Neural progenitor cell (in vitro differentiated cells): ENCODE measurements at regions not wholly inside any gene's neighbourhood (a gene's known extent, or its start where the extent isn't known, plus 50 kb on each side); places are given as distances from the start of the nearest gene placed in this dataset.

Experiments
- DNase-seq: peaks from one replicate; pipeline ENCODE4 v3.0.0-alpha.2; 2016; ENCODE audit warnings: low spot score
- H2AFZ ChIP-seq: fragments of 200-600 bp; sonication (generic); replicated peaks from 2 replicates; pipeline ENCODE4 v1.6.1; 2016; ENCODE audit warnings: antibody characterized with exemption
- H3F3A ChIP-seq: fragments of 200-600 bp; sonication (generic); 2 replicates; pipeline ENCODE4 v1.6.1; 2016; ENCODE audit warnings: antibody characterized with exemption, low read depth
- H3K27ac ChIP-seq: fragments of 200-600 bp; sonication (generic); 2 replicates; pipeline ENCODE4 v1.5.1; 2016; ENCODE audit warnings: mild to moderate bottlenecking
- H3K27me3 ChIP-seq: fragments of 200-600 bp; sonication (generic); 2 replicates; pipeline ENCODE4 v1.6.1; 2016; ENCODE audit warnings: mild to moderate bottlenecking, moderate library complexity
- H3K36me3 ChIP-seq: fragments of 200-600 bp; sonication (generic); 2 replicates; pipeline ENCODE4 v1.5.1; 2016
- H3K4me1 ChIP-seq: fragments of 200-600 bp; sonication (generic); 2 replicates; pipeline ENCODE4 v1.6.1; 2016; ENCODE audit warnings: mixed run types
- H3K4me2 ChIP-seq: fragments of 200-600 bp; sonication (generic); 2 replicates; pipeline ENCODE4 v1.6.1; 2016
- H3K4me3 ChIP-seq: fragments of 200-600 bp; sonication (generic); 2 replicates; pipeline ENCODE4 v1.5.1; 2016
- H3K79me2 ChIP-seq: fragments of 200-600 bp; sonication (generic); 2 replicates; pipeline ENCODE4 v1.6.1; 2016; ENCODE audit warnings: low read depth
- H3K9ac ChIP-seq: fragments of 200-600 bp; sonication (generic); 2 replicates; pipeline ENCODE4 v1.6.1; 2016
- H3K9me3 ChIP-seq: fragments of 200-600 bp; sonication (generic); 2 replicates; pipeline ENCODE4 v1.5.1; 2016; ENCODE audit warnings: low read depth
- H4K20me1 ChIP-seq: fragments of 200-600 bp; sonication (generic); 2 replicates; pipeline ENCODE4 v1.6.1; 2016; ENCODE audit warnings: low read depth
- H3K27ac Mint-ChIP-seq: 3 replicates; pipeline ENCODE4 v1.8.0; 2021; ENCODE audit warnings: mixed read lengths
- H3K27me3 Mint-ChIP-seq: 2 replicates; pipeline ENCODE4 v1.8.0; 2022; ENCODE audit warnings: low read depth, mild to moderate bottlenecking, inconsistent platforms, moderate library complexity, mixed read lengths; ENCODE audit not compliant: insufficient read depth
- H3K36me3 Mint-ChIP-seq: 3 replicates; pipeline ENCODE4 v1.8.0; 2021; ENCODE audit warnings: mixed read lengths
- H3K4me1 Mint-ChIP-seq: 3 replicates; pipeline ENCODE4 v1.8.0; 2021; ENCODE audit warnings: mixed read lengths
- H3K4me3 Mint-ChIP-seq: 3 replicates; pipeline ENCODE4 v1.8.0; 2021; ENCODE audit warnings: mild to moderate bottlenecking, moderate library complexity, mixed read lengths
- H3K9me3 Mint-ChIP-seq: 3 replicates; pipeline ENCODE4 v1.8.0; 2020; ENCODE audit warnings: mixed read lengths
- CTCF ChIP-seq: fragments of 200-600 bp; sonication (generic); IDR thresholded peaks from 2 replicates; pipeline ENCODE4 v1.5.1; 2017; ENCODE audit warnings: antibody characterized with exemption, mild to moderate bottlenecking
- EZH2 ChIP-seq: fragments of 200-600 bp; sonication (generic); IDR thresholded peaks from 2 replicates; pipeline ENCODE4 v1.6.1; 2017; ENCODE audit warnings: antibody characterized with exemption, mild to moderate bottlenecking, moderate library complexity
- EZH2phosphoT487 ChIP-seq: fragments of 200-600 bp; sonication (generic); IDR thresholded peaks from 2 replicates; pipeline ENCODE4 v1.6.1; 2017; ENCODE audit warnings: antibody characterized with exemption

- H3K4me3 ChIP-seq, result no peak overlapping the region
- H3K27me3 ChIP-seq, result no peaks in the 10 kb centered on the region
- H3K79me2 ChIP-seq, result no peaks in the 10 kb centered on the region
- H3F3A ChIP-seq, result no peaks in the 10 kb centered on the region
- H3K9ac ChIP-seq, result no peak overlapping the region
- no peak overlapping the region for H3K4me3 Mint-ChIP-seq
- H3K4me1 Mint-ChIP-seq, result no peaks in the 10 kb centered on the region
- peaks cover 4% of the 10 kb centered on the region for H3K27me3 Mint-ChIP-seq
- H3K4me1 ChIP-seq, result no peaks in the 10 kb centered on the region
- H3K36me3 ChIP-seq, result no peaks in the 10 kb centered on the region
- no peak overlapping the region for H3K4me2 ChIP-seq
- H3K9me3 Mint-ChIP-seq, result peaks cover 12% of the 10 kb centered on the region
- H3K27ac ChIP-seq, result no peak overlapping the region
- peaks cover 1% of the 10 kb centered on the region for H3K36me3 Mint-ChIP-seq
- TF ChIP-seq EZH2, result no peak
- TF ChIP-seq EZH2phosphoT487, result no peak
- TF ChIP-seq CTCF, result no peak
- no peak overlapping the region for H3K27ac Mint-ChIP-seq
- no peaks in the 10 kb centered on the region for H4K20me1 ChIP-seq
- no peaks in the 10 kb centered on the region for H3K9me3 ChIP-seq
- no peak overlapping the region for H2AFZ ChIP-seq
- DNase-seq, result no peak
Observed at GRCh38 chrX:136975684-136976470, 57.9 kb downstream of the GPR101 start.

- Histone ChIP-seq H3K9ac (no peak overlapping the region), H3K4me3 (no peak overlapping the region), H3K27ac (no peak overlapping the region), H3K4me1 (no peaks in the 10 kb centered on the region), H3K79me2 (no peaks in the 10 kb centered on the region), H3F3A (no peaks in the 10 kb centered on the region), H3K9me3 (peaks cover 8% of the 10 kb centered on the region), H3K27me3 (no peaks in the 10 kb centered on the region), H4K20me1 (no peaks in the 10 kb centered on the region), H2AFZ (no peak overlapping the region), H3K36me3 (no peaks in the 10 kb centered on the region), H3K4me2 (no peak overlapping the region)
- Mint-ChIP-seq H3K4me3 (no peak overlapping the region), H3K36me3 (no peaks in the 10 kb centered on the region), H3K4me1 (no peaks in the 10 kb centered on the region), H3K9me3 (peaks cover 2% of the 10 kb centered on the region), H3K27ac (no peak overlapping the region), H3K27me3 (peaks cover 2% of the 10 kb centered on the region)
- no peak for DNase-seq
- no peak for TF ChIP-seq CTCF
- TF ChIP-seq EZH2, result no peak
- no peak for TF ChIP-seq EZH2phosphoT487
Observed at GRCh38 chrX:136967966-136968365, 65.8 kb downstream of the GPR101 start.

GRCh38 chrX:136963973-136964372, 69.8 kb downstream of the GPR101 start:
- Mint-ChIP-seq H3K4me1 (peaks cover 9% of the 10 kb centered on the region), H3K4me3 (no peak overlapping the region), H3K27ac (no peak overlapping the region), H3K9me3 (peaks cover 2% of the 10 kb centered on the region), H3K36me3 (no peaks in the 10 kb centered on the region), H3K27me3 (peaks cover 2% of the 10 kb centered on the region)
- H3K4me1 ChIP-seq, result no peaks in the 10 kb centered on the region
- H3F3A ChIP-seq, result no peaks in the 10 kb centered on the region
- no peak for DNase-seq
- no peaks in the 10 kb centered on the region for H4K20me1 ChIP-seq
- H3K36me3 ChIP-seq, result no peaks in the 10 kb centered on the region
- no peak overlapping the region for H2AFZ ChIP-seq
- no peak overlapping the region for H3K4me2 ChIP-seq
- no peaks in the 10 kb centered on the region for H3K79me2 ChIP-seq
- no peak overlapping the region for H3K27ac ChIP-seq
- H3K9me3 ChIP-seq, result peaks cover 8% of the 10 kb centered on the region
- no peaks in the 10 kb centered on the region for H3K27me3 ChIP-seq
- no peak overlapping the region for H3K9ac ChIP-seq
- no peak overlapping the region for H3K4me3 ChIP-seq
- no peak for TF ChIP-seq EZH2

- no peaks in the 10 kb centered on the region for H3K27me3 Mint-ChIP-seq
- H3K4me2 ChIP-seq, result no peak overlapping the region
- H4K20me1 ChIP-seq, result no peaks in the 10 kb centered on the region
- H3K36me3 Mint-ChIP-seq, result no peaks in the 10 kb centered on the region
- no peak overlapping the region for H3K27ac ChIP-seq
- H3F3A ChIP-seq, result no peaks in the 10 kb centered on the region
- no peak overlapping the region for H3K4me3 Mint-ChIP-seq
- TF ChIP-seq CTCF (no peak), EZH2phosphoT487 (no peak), EZH2 (no peak)
- H3K27me3 ChIP-seq, result no peaks in the 10 kb centered on the region
- H3K27ac Mint-ChIP-seq, result no peak overlapping the region
- H3K4me1 Mint-ChIP-seq, result peaks cover 9% of the 10 kb centered on the region
- no peak overlapping the region for H2AFZ ChIP-seq
- H3K4me1 ChIP-seq, result no peaks in the 10 kb centered on the region
- no peak overlapping the region for H3K4me3 ChIP-seq
- H3K9me3 ChIP-seq, result no peaks in the 10 kb centered on the region
- no peak overlapping the region for H3K9ac ChIP-seq
- DNase-seq, result no peak
- no peaks in the 10 kb centered on the region for H3K36me3 ChIP-seq
- H3K79me2 ChIP-seq, result no peaks in the 10 kb centered on the region
- peaks cover 2% of the 10 kb centered on the region for H3K9me3 Mint-ChIP-seq
Observed at GRCh38 chrX:136961594-136962135, 72.1 kb downstream of the GPR101 start.
